OCI-LY1 (cell line): ENCODE measurements at regions not wholly inside any gene's neighbourhood (a gene's known extent, or its start where the extent isn't known, plus 50 kb on each side); places are given as distances from the start of the nearest gene placed in this dataset.

Experiments used
- H2AFZ ChIP-seq: fragments of 200-600 bp; sonication (generic), shearing (Covaris generic); 2 replicates; pipeline ENCODE4 v1.6.0; 2014; ENCODE audit warnings: antibody characterized with exemption, mild to moderate bottlenecking, low read length
- H3F3A ChIP-seq: fragments of 200-600 bp; sonication (generic), shearing (Covaris generic); 2 replicates; pipeline ENCODE4 v1.6.0; 2014; ENCODE audit warnings: mild to moderate bottlenecking, antibody characterized with exemption, low read length, moderate library complexity; ENCODE audit not compliant: insufficient read depth
- H3K27ac ChIP-seq: fragments of 200-600 bp; sonication (generic); 2 replicates; pipeline ENCODE4 v1.5.1; 2014; ENCODE audit warnings: low read length, mixed run types, mild to moderate bottlenecking, low read depth; ENCODE audit not compliant: poor library complexity, severe bottlenecking
- H3K27me3 ChIP-seq: fragments of 200-600 bp; sonication (generic); 2 replicates; pipeline ENCODE4 v1.6.0; 2014; ENCODE audit warnings: antibody characterized with exemption, mild to moderate bottlenecking, low read length, moderate library complexity; ENCODE audit not compliant: insufficient read depth
- H3K36me3 ChIP-seq: fragments of 200-600 bp; sonication (generic); 2 replicates; pipeline ENCODE4 v1.6.1; 2014; ENCODE audit warnings: mild to moderate bottlenecking, antibody characterized with exemption, low read length, moderate library complexity, mixed read lengths; ENCODE audit not compliant: insufficient read depth
- H3K4me1 ChIP-seq: fragments of 200-600 bp; sonication (generic); 2 replicates; pipeline ENCODE4 v1.5.1; 2014; ENCODE audit warnings: mild to moderate bottlenecking, low read length, moderate library complexity; ENCODE audit not compliant: insufficient read depth, severe bottlenecking
- H3K4me2 ChIP-seq: fragments of 200-600 bp; sonication (generic), shearing (Covaris generic); 2 replicates; pipeline ENCODE4 v1.6.1; 2014; ENCODE audit warnings: low read length
- H3K4me3 ChIP-seq: fragments of 200-600 bp; sonication (generic); 2 replicates; pipeline ENCODE4 v1.5.1; 2014; ENCODE audit warnings: low read length, low read depth, mild to moderate bottlenecking, mixed read lengths; ENCODE audit not compliant: poor library complexity, severe bottlenecking
- H3K79me2 ChIP-seq: fragments of 200-600 bp; shearing (Covaris generic); 2 replicates; pipeline ENCODE4 v1.6.1; 2016; ENCODE audit warnings: mixed run types, low read length, mixed read lengths; ENCODE audit not compliant: insufficient read depth
- H3K9ac ChIP-seq: fragments of 200-600 bp; sonication (generic), shearing (Covaris generic); 2 replicates; pipeline ENCODE4 v1.6.1; 2014; ENCODE audit warnings: mild to moderate bottlenecking, low read length, mixed read lengths
- H3K9me2 ChIP-seq: fragments of 200-600 bp; sonication (generic), shearing (Covaris generic); 2 replicates; pipeline ENCODE4 v1.6.1; 2014; ENCODE audit warnings: low read depth, mild to moderate bottlenecking, low read length, mixed read lengths
- H3K9me3 ChIP-seq: fragments of 200-600 bp; shearing (Covaris generic); 2 replicates; pipeline ENCODE4 v1.6.1; 2014; ENCODE audit warnings: low read length, mixed read lengths
- H4K20me1 ChIP-seq: fragments of 200-600 bp; sonication (generic), shearing (Covaris generic); 2 replicates; pipeline ENCODE4 v1.6.0; 2016; ENCODE audit warnings: mild to moderate bottlenecking, low read length; ENCODE audit not compliant: insufficient read depth
- EZH2 ChIP-seq: fragments of 200-600 bp; sonication (generic), shearing (Covaris generic); IDR thresholded peaks from 2 replicates; pipeline ENCODE4 v1.8.0; 2017; ENCODE audit warnings: borderline replicate concordance, mixed run types, mild to moderate bottlenecking, antibody characterized with exemption, low read length, moderate library complexity, mixed read lengths
- TF ChIP-seq, protein P1 (sequence below): fragments of 200-600 bp; sonication (generic), shearing (Covaris generic); IDR thresholded peaks from 2 replicates; pipeline ENCODE4 v1.5.1; 2017; ENCODE audit warnings: mild to moderate bottlenecking, antibody characterized with exemption, low read length, moderate library complexity, mixed read lengths

DNA sequence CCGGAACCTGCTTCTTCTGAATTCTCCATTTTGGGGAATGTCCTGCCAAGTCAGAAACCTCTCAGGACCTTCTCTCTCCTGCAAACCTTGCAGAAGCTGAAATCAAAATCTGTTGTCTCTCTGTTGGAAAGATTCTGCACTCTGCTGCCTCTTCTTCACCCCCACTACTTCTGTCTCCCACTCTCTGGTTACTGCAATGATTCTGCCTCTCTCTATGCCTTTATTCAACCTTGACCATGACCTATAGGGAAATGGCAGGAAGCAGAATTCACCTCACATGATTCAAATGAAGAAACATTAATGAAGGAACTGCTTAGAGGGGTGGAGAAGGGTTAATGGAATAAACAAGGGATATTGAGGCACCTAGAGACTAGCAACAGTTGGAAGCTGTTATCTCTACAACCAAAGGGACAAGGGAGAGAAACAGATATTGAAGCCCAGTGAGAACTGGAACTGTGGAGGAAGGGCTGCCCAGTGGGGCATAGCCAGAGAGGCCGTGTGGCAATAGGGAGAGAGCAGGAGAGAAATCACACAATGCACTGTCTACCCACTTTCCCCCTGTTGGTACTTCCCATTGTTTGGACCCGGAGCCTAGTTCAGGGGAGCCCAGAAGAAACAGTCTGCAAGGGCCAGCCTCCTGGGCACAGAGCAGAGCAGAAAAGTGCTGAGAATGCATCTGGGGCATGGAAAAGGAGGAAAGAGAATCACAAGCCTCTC lies 76.1 kb upstream of the JUN start:
- Histone ChIP-seq H3K79me2 (no peaks in the 10 kb centered on the region), H3K27ac (no peak overlapping the region), H3K9me2 (no peaks in the 10 kb centered on the region), H3K4me3 (no peak overlapping the region), H3K27me3 (no peaks in the 10 kb centered on the region), H3F3A (no peaks in the 10 kb centered on the region), H3K36me3 (no peaks in the 10 kb centered on the region), H3K4me2 (no peak overlapping the region), H4K20me1 (no peaks in the 10 kb centered on the region), H3K9me3 (no peaks in the 10 kb centered on the region), H3K4me1 (no peaks in the 10 kb centered on the region), H2AFZ (no peak overlapping the region), H3K9ac (no peak overlapping the region)
- TF ChIP-seq EZH2 = no peak
- TF ChIP-seq, protein P1, sequence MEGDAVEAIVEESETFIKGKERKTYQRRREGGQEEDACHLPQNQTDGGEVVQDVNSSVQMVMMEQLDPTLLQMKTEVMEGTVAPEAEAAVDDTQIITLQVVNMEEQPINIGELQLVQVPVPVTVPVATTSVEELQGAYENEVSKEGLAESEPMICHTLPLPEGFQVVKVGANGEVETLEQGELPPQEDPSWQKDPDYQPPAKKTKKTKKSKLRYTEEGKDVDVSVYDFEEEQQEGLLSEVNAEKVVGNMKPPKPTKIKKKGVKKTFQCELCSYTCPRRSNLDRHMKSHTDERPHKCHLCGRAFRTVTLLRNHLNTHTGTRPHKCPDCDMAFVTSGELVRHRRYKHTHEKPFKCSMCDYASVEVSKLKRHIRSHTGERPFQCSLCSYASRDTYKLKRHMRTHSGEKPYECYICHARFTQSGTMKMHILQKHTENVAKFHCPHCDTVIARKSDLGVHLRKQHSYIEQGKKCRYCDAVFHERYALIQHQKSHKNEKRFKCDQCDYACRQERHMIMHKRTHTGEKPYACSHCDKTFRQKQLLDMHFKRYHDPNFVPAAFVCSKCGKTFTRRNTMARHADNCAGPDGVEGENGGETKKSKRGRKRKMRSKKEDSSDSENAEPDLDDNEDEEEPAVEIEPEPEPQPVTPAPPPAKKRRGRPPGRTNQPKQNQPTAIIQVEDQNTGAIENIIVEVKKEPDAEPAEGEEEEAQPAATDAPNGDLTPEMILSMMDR = no peak

- Histone ChIP-seq H3K27ac (no peak overlapping the region), H3K9me2 (no peaks in the 10 kb centered on the region), H3K4me1 (no peaks in the 10 kb centered on the region), H3K4me3 (no peak overlapping the region), H2AFZ (no peak overlapping the region), H3K9ac (no peak overlapping the region), H3K9me3 (no peaks in the 10 kb centered on the region), H4K20me1 (no peaks in the 10 kb centered on the region), H3K4me2 (no peak overlapping the region), H3K36me3 (no peaks in the 10 kb centered on the region), H3K27me3 (no peaks in the 10 kb centered on the region), H3K79me2 (no peaks in the 10 kb centered on the region), H3F3A (no peaks in the 10 kb centered on the region)
- TF ChIP-seq, protein P1 = no peak
- no peak for TF ChIP-seq EZH2
Measured at GRCh38 chr1:58861076-58861475, 77.2 kb upstream of the JUN start.

DNA sequence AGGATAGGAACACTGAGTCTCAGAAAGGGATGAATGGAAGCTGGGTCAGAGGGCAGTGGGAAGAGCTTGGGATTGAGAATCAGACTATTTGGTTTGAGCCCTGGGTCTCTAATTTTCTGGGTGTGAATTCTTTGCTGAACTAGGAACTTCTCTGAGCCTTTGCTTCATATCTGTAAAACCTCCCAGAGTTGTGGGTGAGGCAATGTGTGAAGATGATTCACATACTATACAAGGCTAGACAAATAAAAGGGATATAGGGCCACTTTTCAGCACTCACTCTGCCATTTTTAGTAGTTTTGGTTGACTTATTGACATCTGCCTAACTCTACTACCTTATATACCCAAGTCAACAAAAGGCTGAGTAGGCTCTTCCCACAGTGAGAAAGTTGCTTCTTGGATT lies 77.7 kb upstream of the JUN start:
- Histone ChIP-seq H3K36me3 (no peaks in the 10 kb centered on the region), H3K9ac (no peak overlapping the region), H3F3A (no peaks in the 10 kb centered on the region), H3K27me3 (no peaks in the 10 kb centered on the region), H3K4me1 (no peaks in the 10 kb centered on the region), H3K27ac (no peak overlapping the region), H3K4me2 (no peak overlapping the region), H3K9me2 (no peaks in the 10 kb centered on the region), H2AFZ (no peak overlapping the region), H4K20me1 (no peaks in the 10 kb centered on the region), H3K79me2 (no peaks in the 10 kb centered on the region), H3K9me3 (no peaks in the 10 kb centered on the region), H3K4me3 (no peak overlapping the region)
- no peak for TF ChIP-seq EZH2
- TF ChIP-seq, protein P1 = no peak
